GM12878 (cell line): ENCODE measurements at regions not wholly inside any gene's neighbourhood (a gene's known extent, or its start where the extent isn't known, plus 50 kb on each side); places are given as distances from the start of the nearest gene placed in this dataset.

Source experiments
- ATAC-seq: fragments of 200-7000 bp; cut with Tn5 transposase; 3 replicates; pipeline ENCODE4 v1.9.1; 2020; ENCODE audit warnings: mild to moderate bottlenecking, moderate library complexity
- BruUV-seq: library from RNA; stranded (reverse); fragments of 400-500 nt; replicated peaks from 2 replicates; lab custom pipeline; 2021; lab: Mats Ljungman, UMichigan
- CTCF ChIA-PET: fragments of 300-600 bp; sonication (Branson Sonifier 250); formaldehyde crosslinking; extraction: SDS; loops from one replicate; lab custom pipeline; 2021; ENCODE audit warnings: inconsistent platforms; lab: Yijun Ruan, JAX
- POLR2A ChIA-PET: fragments of 350-600 bp; formaldehyde crosslinking; extraction: SDS; loops from one replicate; lab custom pipeline; 2021; ENCODE audit warnings: inconsistent platforms; lab: Charles Lee
- RAD21 ChIA-PET: fragments of 300-600 bp; sonication (Branson Sonifier 250); formaldehyde crosslinking; loops from one replicate; lab custom pipeline; 2023; ENCODE audit warnings: antibody characterized with exemption; ENCODE audit not compliant: unreplicated experiment; lab: Charles Lee
- SMC1A ChIA-PET: fragments of 300-600 bp; sonication (Branson Sonifier 250); formaldehyde crosslinking; loops from one replicate; lab custom pipeline; 2023; ENCODE audit not compliant: unreplicated experiment, uncharacterized antibody; lab: Charles Lee
- DNase-seq: peaks from one replicate; pipeline ENCODE4 v3.0.0-alpha.2; 2011; ENCODE audit warnings: low read depth, low spot score
- FAIRE-seq: peaks from 3 replicates; lab custom pipeline; 2011; peaks lifted over from hg19 to GRCh38; lab: Jason Lieb, UNC
- H2AFZ ChIP-seq: 2 replicates; pipeline ENCODE4 v1.6.0; 2011; ENCODE audit warnings: low read depth, low read length, control low read depth; ENCODE audit not compliant: control insufficient read depth
- H3K27ac ChIP-seq: 2 replicates; pipeline ENCODE4 v1.5.1; 2011; ENCODE audit warnings: control low read depth; ENCODE audit not compliant: control insufficient read depth, insufficient read depth
- H3K27me3 ChIP-seq, 2 experiments: replicated peaks in 1 of 2; 2 replicates each; pipeline versions ENCODE4 v1.6.0 to v1.6.1; 2011; ENCODE audit warnings: low read length in 1 of 2; ENCODE audit not compliant: control insufficient read depth in 2 of 2, insufficient read depth in 2 of 2
- H3K36me3 ChIP-seq, 2 experiments: 2 replicates each; pipeline ENCODE4 v1.5.1; 2011; ENCODE audit warnings: low read length in 1 of 2; ENCODE audit not compliant: control insufficient read depth in 2 of 2, insufficient read depth in 2 of 2
- H3K4me1 ChIP-seq: 2 replicates; pipeline ENCODE4 v1.6.1; 2011; ENCODE audit warnings: mild to moderate bottlenecking, low read length, moderate library complexity, mixed read lengths; ENCODE audit not compliant: control insufficient read depth, insufficient read depth
- H3K4me2 ChIP-seq: 2 replicates; pipeline ENCODE4 v1.6.0; 2011; ENCODE audit warnings: control low read depth; ENCODE audit not compliant: control insufficient read depth, insufficient read depth
- H3K4me3 ChIP-seq: fragments of 200-600 bp; sonication (generic); 2 replicates; pipeline ENCODE4 v1.5.1; 2016
- H3K79me2 ChIP-seq: 2 replicates; pipeline ENCODE4 v1.6.0; 2011; ENCODE audit warnings: low read length; ENCODE audit not compliant: control insufficient read depth, insufficient read depth
- H3K9ac ChIP-seq: 2 replicates; pipeline ENCODE4 v1.8.0; 2011; ENCODE audit warnings: low read length, control low read depth, mixed read lengths; ENCODE audit not compliant: control insufficient read depth, insufficient read depth
- H3K9me3 ChIP-seq: replicated peaks from 3 replicates; pipeline ENCODE4 v1.5.1; 2011; ENCODE audit warnings: mild to moderate bottlenecking, low read length; ENCODE audit not compliant: control insufficient read depth, insufficient read depth
- H4K20me1 ChIP-seq: 2 replicates; pipeline ENCODE4 v1.6.0; 2011; ENCODE audit not compliant: control insufficient read depth, insufficient read depth
- NFIC ChIP-seq: IDR thresholded peaks from 2 replicates; pipeline ENCODE4 v1.6.1; 2012; ENCODE audit warnings: low read depth, mild to moderate bottlenecking, inconsistent platforms, low read length, moderate library complexity
- whole genome bisulfite sequencing: methylation state at CpG from one replicate; pipeline ENCODE4 v1.1.6; 2016; ENCODE audit warnings: low lambda C conversion rate; ENCODE audit not compliant: insufficient replicate concordance, insufficient coverage; ENCODE audit errors: missing lambda C conversion rate; 5-methylcytosine and 5-hydroxymethylcytosine counted together
- in situ Hi-C: fragments of 300-500 bp; cut with MboI; formaldehyde crosslinking; loops from 9 replicates; pipeline ENCODE4 v1.14.3; 2018; ENCODE audit warnings: mixed read lengths
- intact Hi-C: fragments of 100-400 bp; cut with micrococcal nuclease; formaldehyde crosslinking; loops from one replicate; pipeline ENCODE4 v1.14.2; 2022; ENCODE audit not compliant: unreplicated experiment
- TF ChIP-seq, protein P1 (sequence below): fragments of 450-650 bp; conservative IDR thresholded peaks from 2 replicates; pipeline ENCODE4 v1.6.1; 2017; ENCODE audit warnings: mild to moderate bottlenecking, moderate library complexity
- TF ChIP-seq, protein P2 (sequence below): IDR thresholded peaks from 2 replicates; pipeline ENCODE4 v1.6.1; 2012; ENCODE audit warnings: improper control_type of control experiment, low read depth, low read length; ENCODE audit not compliant: insufficient replicate concordance

DNA sequence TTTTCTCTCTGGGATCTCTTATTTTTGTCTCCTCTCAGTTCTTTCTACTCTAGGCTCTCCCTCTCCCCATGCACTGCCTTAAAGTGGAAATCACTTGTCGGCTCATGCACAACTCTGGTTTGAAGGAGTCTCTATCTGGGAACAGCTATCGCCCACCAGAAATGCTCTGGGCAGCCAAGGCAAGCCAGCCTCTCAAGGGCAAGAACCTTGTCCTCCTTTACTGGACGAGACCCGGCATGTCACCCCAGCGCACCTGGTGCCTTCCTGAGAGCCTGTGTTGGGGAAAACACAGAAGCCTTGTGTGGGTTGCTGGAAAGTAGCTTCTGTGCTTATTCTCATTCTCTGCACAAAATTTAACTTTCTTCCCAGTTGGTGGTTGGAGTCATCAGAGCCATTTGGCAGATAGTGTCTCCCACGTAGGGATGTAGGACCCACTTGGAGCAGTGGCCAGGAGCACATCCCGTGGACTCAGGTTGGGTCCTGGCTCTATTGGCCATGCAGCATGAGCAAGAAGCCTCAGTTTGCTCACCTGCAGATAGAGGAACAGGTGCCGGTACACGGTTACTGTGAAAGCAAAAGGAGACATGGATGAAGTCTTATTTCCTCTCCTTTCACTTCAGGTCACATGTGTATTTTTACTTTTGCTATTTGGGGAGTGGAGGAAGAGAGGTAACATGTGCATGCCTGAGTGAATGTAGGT, 165.3 kb downstream of the IRX2 start:
- no peak for DNase-seq
- H3K9me3 ChIP-seq, result no peaks in the 10 kb centered on the region; the same call in 2 of the 3 replicates
- in situ Hi-C loops, result no loop called here
- FAIRE-seq, result no peak
- no peaks in the 10 kb centered on the region for H4K20me1 ChIP-seq
- H2AFZ ChIP-seq, result no peak overlapping the region
- 26% methylated on average over 9 of the region's 9 CpGs for WGBS
- no peaks in the 10 kb centered on the region for H3K27me3 ChIP-seq
- H3K4me2 ChIP-seq, result no peak overlapping the region
- no peak overlapping the region for H3K9ac ChIP-seq
- RAD21 ChIA-PET, result no interaction called here
- no peak for TF ChIP-seq NFIC
- TF ChIP-seq, protein P1, sequence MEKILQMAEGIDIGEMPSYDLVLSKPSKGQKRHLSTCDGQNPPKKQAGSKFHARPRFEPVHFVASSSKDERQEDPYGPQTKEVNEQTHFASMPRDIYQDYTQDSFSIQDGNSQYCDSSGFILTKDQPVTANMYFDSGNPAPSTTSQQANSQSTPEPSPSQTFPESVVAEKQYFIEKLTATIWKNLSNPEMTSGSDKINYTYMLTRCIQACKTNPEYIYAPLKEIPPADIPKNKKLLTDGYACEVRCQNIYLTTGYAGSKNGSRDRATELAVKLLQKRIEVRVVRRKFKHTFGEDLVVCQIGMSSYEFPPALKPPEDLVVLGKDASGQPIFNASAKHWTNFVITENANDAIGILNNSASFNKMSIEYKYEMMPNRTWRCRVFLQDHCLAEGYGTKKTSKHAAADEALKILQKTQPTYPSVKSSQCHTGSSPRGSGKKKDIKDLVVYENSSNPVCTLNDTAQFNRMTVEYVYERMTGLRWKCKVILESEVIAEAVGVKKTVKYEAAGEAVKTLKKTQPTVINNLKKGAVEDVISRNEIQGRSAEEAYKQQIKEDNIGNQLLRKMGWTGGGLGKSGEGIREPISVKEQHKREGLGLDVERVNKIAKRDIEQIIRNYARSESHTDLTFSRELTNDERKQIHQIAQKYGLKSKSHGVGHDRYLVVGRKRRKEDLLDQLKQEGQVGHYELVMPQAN, result no peak
- TF ChIP-seq, protein P2, sequence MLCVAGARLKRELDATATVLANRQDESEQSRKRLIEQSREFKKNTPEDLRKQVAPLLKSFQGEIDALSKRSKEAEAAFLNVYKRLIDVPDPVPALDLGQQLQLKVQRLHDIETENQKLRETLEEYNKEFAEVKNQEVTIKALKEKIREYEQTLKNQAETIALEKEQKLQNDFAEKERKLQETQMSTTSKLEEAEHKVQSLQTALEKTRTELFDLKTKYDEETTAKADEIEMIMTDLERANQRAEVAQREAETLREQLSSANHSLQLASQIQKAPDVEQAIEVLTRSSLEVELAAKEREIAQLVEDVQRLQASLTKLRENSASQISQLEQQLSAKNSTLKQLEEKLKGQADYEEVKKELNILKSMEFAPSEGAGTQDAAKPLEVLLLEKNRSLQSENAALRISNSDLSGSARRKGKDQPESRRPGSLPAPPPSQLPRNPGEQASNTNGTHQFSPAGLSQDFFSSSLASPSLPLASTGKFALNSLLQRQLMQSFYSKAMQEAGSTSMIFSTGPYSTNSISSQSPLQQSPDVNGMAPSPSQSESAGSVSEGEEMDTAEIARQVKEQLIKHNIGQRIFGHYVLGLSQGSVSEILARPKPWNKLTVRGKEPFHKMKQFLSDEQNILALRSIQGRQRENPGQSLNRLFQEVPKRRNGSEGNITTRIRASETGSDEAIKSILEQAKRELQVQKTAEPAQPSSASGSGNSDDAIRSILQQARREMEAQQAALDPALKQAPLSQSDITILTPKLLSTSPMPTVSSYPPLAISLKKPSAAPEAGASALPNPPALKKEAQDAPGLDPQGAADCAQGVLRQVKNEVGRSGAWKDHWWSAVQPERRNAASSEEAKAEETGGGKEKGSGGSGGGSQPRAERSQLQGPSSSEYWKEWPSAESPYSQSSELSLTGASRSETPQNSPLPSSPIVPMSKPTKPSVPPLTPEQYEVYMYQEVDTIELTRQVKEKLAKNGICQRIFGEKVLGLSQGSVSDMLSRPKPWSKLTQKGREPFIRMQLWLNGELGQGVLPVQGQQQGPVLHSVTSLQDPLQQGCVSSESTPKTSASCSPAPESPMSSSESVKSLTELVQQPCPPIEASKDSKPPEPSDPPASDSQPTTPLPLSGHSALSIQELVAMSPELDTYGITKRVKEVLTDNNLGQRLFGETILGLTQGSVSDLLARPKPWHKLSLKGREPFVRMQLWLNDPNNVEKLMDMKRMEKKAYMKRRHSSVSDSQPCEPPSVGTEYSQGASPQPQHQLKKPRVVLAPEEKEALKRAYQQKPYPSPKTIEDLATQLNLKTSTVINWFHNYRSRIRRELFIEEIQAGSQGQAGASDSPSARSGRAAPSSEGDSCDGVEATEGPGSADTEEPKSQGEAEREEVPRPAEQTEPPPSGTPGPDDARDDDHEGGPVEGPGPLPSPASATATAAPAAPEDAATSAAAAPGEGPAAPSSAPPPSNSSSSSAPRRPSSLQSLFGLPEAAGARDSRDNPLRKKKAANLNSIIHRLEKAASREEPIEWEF, result no peak
- no peak overlapping the region for H3K4me3 ChIP-seq
- H3K4me1 ChIP-seq, result no peaks in the 10 kb centered on the region
- BruUV-seq, result no TSS peak
- intact Hi-C loops, result no loop called here
- SMC1A ChIA-PET, result no interaction called here
- H3K27ac ChIP-seq, result no peak overlapping the region
- CTCF ChIA-PET, result no interaction called here
- H3K36me3 ChIP-seq, result no peaks in the 10 kb centered on the region
- no peaks in the 10 kb centered on the region for H3K79me2 ChIP-seq
- POLR2A ChIA-PET, result no interaction called here
- ATAC-seq, result no peak
